Activated CD4-positive, alpha-beta T cell treated with anti-CD3 and anti-CD28 coated beads, Interleukin-2, amount 10 ng/mL, durations not matched to agents 24 days and 14 days (primary cell): ENCODE measurements at regions not wholly inside any gene's neighbourhood (a gene's known extent, or its start where the extent isn't known, plus 50 kb on each side); places are given as distances from the start of the nearest gene placed in this dataset.

ENCODE experiments used
- DNase-seq: peaks from one replicate; pipeline ENCODE4 v3.0.0; 2022
- H3K27ac Mint-ChIP-seq: one replicate; pipeline ENCODE4 v1.8.0; 2022; ENCODE audit warnings: mild to moderate bottlenecking, mixed read lengths
- H3K27me3 Mint-ChIP-seq: one replicate; pipeline ENCODE4 v1.8.0; 2022; ENCODE audit warnings: mixed read lengths
- H3K36me3 Mint-ChIP-seq: one replicate; pipeline ENCODE4 v1.8.0; 2022; ENCODE audit warnings: low read depth, mild to moderate bottlenecking, mixed read lengths
- H3K4me1 Mint-ChIP-seq: one replicate; pipeline ENCODE4 v1.8.0; 2021; ENCODE audit warnings: mixed read lengths
- H3K4me3 Mint-ChIP-seq: one replicate; pipeline ENCODE4 v1.8.0; 2022; ENCODE audit warnings: mild to moderate bottlenecking, moderate library complexity, mixed read lengths
- H3K9me3 Mint-ChIP-seq: one replicate; pipeline ENCODE4 v1.8.0; 2021; ENCODE audit warnings: mixed read lengths
- intact Hi-C: fragments of 100-400 bp; cut with micrococcal nuclease; formaldehyde crosslinking; loops from one replicate; pipeline ENCODE4 v1.15.1; 2023

GRCh38 chr6:14732844-14733757, 512.8 kb upstream of the JARID2 start:
- DNase-seq, result peak; percentile 81
- Mint-ChIP-seq H3K4me1 (peaks cover 91% of the 10 kb centered on the region), H3K27me3 (no peaks in the 10 kb centered on the region), H3K9me3 (peaks cover 19% of the 10 kb centered on the region), H3K36me3 (peaks cover 11% of the 10 kb centered on the region), H3K27ac (peak overlapping the region; percentile 95), H3K4me3 (peak overlapping the region; percentile 54)
- intact Hi-C loops, result loop anchor here (1.0 to 10.0 kb wide), 15 partner anchors 10 to 702 kb away; no protein-coding TSS in a partner anchor

GRCh38 chr6:14734052-14734415, 511.8 kb upstream of the JARID2 start:
- Mint-ChIP-seq H3K9me3 (peaks cover 19% of the 10 kb centered on the region), H3K27ac (peak overlapping the region; percentile 95)
- intact Hi-C loops, result loop anchor here (2.0 to 10.0 kb wide), 5 partner anchors 87 to 701 kb away; no protein-coding TSS in a partner anchor

GRCh38 chr6:14734416-14735340, 511.2 kb upstream of the JARID2 start:
- Mint-ChIP-seq H3K27me3 (no peaks in the 10 kb centered on the region), H3K27ac (peak overlapping the region; percentile 95), H3K4me1 (peaks cover 91% of the 10 kb centered on the region), H3K9me3 (peaks cover 24% of the 10 kb centered on the region), H3K36me3 (peaks cover 12% of the 10 kb centered on the region), H3K4me3 (peak overlapping the region; percentile 54)
- peak; percentile 88 for DNase-seq
- intact Hi-C loops, result loop anchor here (2.0 to 10.0 kb wide), 5 partner anchors 86 to 700 kb away; no protein-coding TSS in a partner anchor

More at GRCh38 chr6:14734052-14734415, 511.8 kb upstream of the JARID2 start:
- Mint-ChIP-seq H3K4me3 (peak overlapping the region; percentile 54), H3K36me3 (peaks cover 10% of the 10 kb centered on the region), H3K4me1 (peaks cover 91% of the 10 kb centered on the region), H3K27me3 (no peaks in the 10 kb centered on the region)
- DNase-seq, result no peak

- Mint-ChIP-seq H3K27me3 (no peaks in the 10 kb centered on the region), H3K27ac (peak overlapping the region; percentile 95), H3K4me3 (peak overlapping the region; percentile 14), H3K9me3 (peaks cover 34% of the 10 kb centered on the region), H3K4me1 (peaks cover 88% of the 10 kb centered on the region), H3K36me3 (peaks cover 18% of the 10 kb centered on the region)
- DNase-seq, result no peak
- intact Hi-C loops, result loop anchor here (2.0 to 10.0 kb wide), 2 partner anchors 85 to 699 kb away; no protein-coding TSS in a partner anchor
These were observed 509.8 kb upstream of the JARID2 start for GRCh38 chr6:14735956-14736486.

GRCh38 chr6:14736554-14736953, 509.3 kb upstream of the JARID2 start:
- H3K4me1 Mint-ChIP-seq, result peaks cover 86% of the 10 kb centered on the region
- no peak for DNase-seq
- H3K27ac Mint-ChIP-seq, result peak overlapping the region; percentile 95
- H3K27me3 Mint-ChIP-seq, result no peaks in the 10 kb centered on the region
- peaks cover 37% of the 10 kb centered on the region for H3K9me3 Mint-ChIP-seq
- intact Hi-C loops, result loop anchor here (10.0 kb wide), 1 partner anchor 698 kb away; no protein-coding TSS in a partner anchor
- H3K36me3 Mint-ChIP-seq, result peaks cover 19% of the 10 kb centered on the region
- peak overlapping the region; percentile 35 for H3K4me3 Mint-ChIP-seq

- intact Hi-C loops, result loop anchor here (10.0 kb wide), 1 partner anchor 696 kb away; no protein-coding TSS in a partner anchor
- Mint-ChIP-seq H3K9me3 (peaks cover 41% of the 10 kb centered on the region), H3K27me3 (no peaks in the 10 kb centered on the region), H3K36me3 (peaks cover 23% of the 10 kb centered on the region), H3K4me3 (no peak overlapping the region), H3K4me1 (peaks cover 83% of the 10 kb centered on the region), H3K27ac (peak overlapping the region; percentile 82)
- no peak for DNase-seq
These were observed 507.4 kb upstream of the JARID2 start for GRCh38 chr6:14738497-14738896.

- Mint-ChIP-seq H3K9me3 (peaks cover 41% of the 10 kb centered on the region), H3K27me3 (no peaks in the 10 kb centered on the region), H3K4me3 (no peak overlapping the region), H3K4me1 (peaks cover 83% of the 10 kb centered on the region), H3K27ac (peak overlapping the region; percentile 82), H3K36me3 (peaks cover 23% of the 10 kb centered on the region)
- DNase-seq, result no peak
- intact Hi-C loops, result loop anchor here (10.0 kb wide), 1 partner anchor 696 kb away; no protein-coding TSS in a partner anchor
These were observed 506.9 kb upstream of the JARID2 start for GRCh38 chr6:14738933-14739332.

- no peaks in the 10 kb centered on the region for H3K27me3 Mint-ChIP-seq
- H3K27ac Mint-ChIP-seq, result peak overlapping the region; percentile 82
- peaks cover 80% of the 10 kb centered on the region for H3K4me1 Mint-ChIP-seq
- no peak overlapping the region for H3K4me3 Mint-ChIP-seq
- peaks cover 23% of the 10 kb centered on the region for H3K36me3 Mint-ChIP-seq
- no peak for DNase-seq
- H3K9me3 Mint-ChIP-seq, result peaks cover 41% of the 10 kb centered on the region
- intact Hi-C loops, result loop anchor here (10.0 kb wide), 2 partner anchors 695 to 885 kb away; no protein-coding TSS in a partner anchor
These were observed 506.0 kb upstream of the JARID2 start for GRCh38 chr6:14739827-14740226.

- H3K4me1 Mint-ChIP-seq, result peaks cover 76% of the 10 kb centered on the region
These were observed 503.7 kb upstream of the JARID2 start for GRCh38 chr6:14742171-14742570.

GRCh38 chr6:14742680-14743079, 503.2 kb upstream of the JARID2 start:
- peaks cover 38% of the 10 kb centered on the region for H3K9me3 Mint-ChIP-seq

More at GRCh38 chr6:14742171-14742570, 503.7 kb upstream of the JARID2 start:
- no peaks in the 10 kb centered on the region for H3K27me3 Mint-ChIP-seq
- no peak overlapping the region for H3K4me3 Mint-ChIP-seq
- H3K27ac Mint-ChIP-seq, result peak overlapping the region; percentile 74
- no peak for DNase-seq
- peaks cover 39% of the 10 kb centered on the region for H3K9me3 Mint-ChIP-seq
- peaks cover 19% of the 10 kb centered on the region for H3K36me3 Mint-ChIP-seq
- intact Hi-C loops, result loop anchor here (10.0 kb wide), 1 partner anchor 883 kb away; no protein-coding TSS in a partner anchor

GRCh38 chr6:14743144-14743473, 502.8 kb upstream of the JARID2 start:
- H3K4me1 Mint-ChIP-seq, result peaks cover 76% of the 10 kb centered on the region
- no peaks in the 10 kb centered on the region for H3K27me3 Mint-ChIP-seq
- peak overlapping the region; percentile 30 for H3K4me3 Mint-ChIP-seq
- peaks cover 38% of the 10 kb centered on the region for H3K9me3 Mint-ChIP-seq
- peak overlapping the region; percentile 98 for H3K27ac Mint-ChIP-seq
- intact Hi-C loops, result loop anchor here (1.0 to 10.0 kb wide), 3 partner anchors 10 to 882 kb away; no protein-coding TSS in a partner anchor
- DNase-seq, result no peak
- H3K36me3 Mint-ChIP-seq, result peaks cover 18% of the 10 kb centered on the region

More at GRCh38 chr6:14742680-14743079, 503.2 kb upstream of the JARID2 start:
- peak overlapping the region; percentile 30 for H3K4me3 Mint-ChIP-seq
- peak overlapping the region; percentile 98 for H3K27ac Mint-ChIP-seq
- H3K27me3 Mint-ChIP-seq, result no peaks in the 10 kb centered on the region
- peaks cover 18% of the 10 kb centered on the region for H3K36me3 Mint-ChIP-seq
- peaks cover 74% of the 10 kb centered on the region for H3K4me1 Mint-ChIP-seq
- DNase-seq, result no peak
- intact Hi-C loops, result loop anchor here (1.0 to 10.0 kb wide), 3 partner anchors 9 to 882 kb away; no protein-coding TSS in a partner anchor

- intact Hi-C loops, result loop anchor here (1.0 to 10.0 kb wide), 3 partner anchors 10 to 881 kb away; no protein-coding TSS in a partner anchor
- peaks cover 74% of the 10 kb centered on the region for H3K4me1 Mint-ChIP-seq
- DNase-seq, result peak; percentile 90
- H3K27me3 Mint-ChIP-seq, result no peaks in the 10 kb centered on the region
- peaks cover 18% of the 10 kb centered on the region for H3K36me3 Mint-ChIP-seq
- peak overlapping the region; percentile 98 for H3K27ac Mint-ChIP-seq
- H3K4me3 Mint-ChIP-seq, result peak overlapping the region; percentile 30
- H3K9me3 Mint-ChIP-seq, result peaks cover 37% of the 10 kb centered on the region
These were observed 502.2 kb upstream of the JARID2 start for GRCh38 chr6:14743474-14744211.
